ENCODE measurements at regions not wholly inside any gene's neighbourhood (a gene's known extent, or its start where the extent isn't known, plus 50 kb on each side); places are given as distances from the start of the nearest gene placed in this dataset.

GRCh38 chr6:8888468-8888867 is 453.1 kb upstream of the SLC35B3 start:
- Histone ChIP-seq H3K27me3 (ENCODE audit: control insufficient read depth, insufficient read depth, low read length) (no peaks in the 10 kb centered on the region), H3K18ac (ENCODE audit: low read depth, low read length) (no peak overlapping the region), H3K56ac (ENCODE audit: extremely low read depth, insufficient read depth, low read length) (no peak overlapping the region), H3K4ac (ENCODE audit: low read depth, low read length) (no peak overlapping the region), H3K4me2 (ENCODE audit: low read depth, low read length) (no peak overlapping the region), H2BK120ac (ENCODE audit: low read depth, low read length) (no peak overlapping the region), H2AK9ac (replicated peaks; ENCODE audit: low read depth, low read length, poor library complexity) (no peak overlapping the region), H2BK20ac (ENCODE audit: low read depth, low read length) (no peak overlapping the region), H3K4me3 (ENCODE audit: insufficient read depth, low read depth, low read length) (no peak overlapping the region), H4K91ac (ENCODE audit: insufficient read depth, low read depth, low read length) (no peak overlapping the region), H3K79me1 (ENCODE audit: low read depth in 1 of 2, low read length in 2 of 2) (no peaks in the 10 kb centered on the region), H3K9ac (ENCODE audit: low read depth, low read length) (no peak overlapping the region), H2BK15ac (ENCODE audit: low read depth, low read length) (no peak overlapping the region), H3K36me3 (ENCODE audit: control insufficient read depth, insufficient read depth, low read length) (no peaks in the 10 kb centered on the region), H4K5ac (ENCODE audit: low read depth, low read length) (no peak overlapping the region), H3K27ac (ENCODE audit: insufficient read depth, low read length) (no peak overlapping the region), H3K9me1 (ENCODE audit: insufficient read depth, low read length) (no peaks in the 10 kb centered on the region), H3K9me3 (ENCODE audit: control insufficient read depth, insufficient read depth, low read length) (peaks cover 5% of the 10 kb centered on the region), H4K8ac (ENCODE audit: low read depth in 2 of 2, low read length in 2 of 2) (no peak overlapping the region), H3K4me1 (ENCODE audit: control insufficient read depth, insufficient read depth, low read length) (no peaks in the 10 kb centered on the region), H3K14ac (replicated peaks; ENCODE audit: low read depth, low read length) (no peak overlapping the region), H2AFZ (replicated peaks; ENCODE audit: low read length, poor library complexity) (no peak overlapping the region), H4K20me1 (ENCODE audit: insufficient read depth, low read length) (no peaks in the 10 kb centered on the region), H3K23ac (ENCODE audit: low read depth, low read length) (no peak overlapping the region), H2BK5ac (ENCODE audit: low read depth, low read length, poor library complexity, severe bottlenecking) (no peak overlapping the region), H2AK5ac (ENCODE audit: low read depth, low read length) (no peak overlapping the region)
- ATAC-seq (ENCODE audit: low read depth) (no peak), DNase-seq (no peak)
- dilution Hi-C loops (cut with HindIII; ENCODE audit: low sequenced_read_pairs, unreplicated experiment) (no loop called here), intact Hi-C loops (cut with micrococcal nuclease) (no loop called here), in situ Hi-C loops (cut with MboI; ENCODE audit: low sequenced_read_pairs) (no loop called here)
- no peak for TF ChIP-seq CEBPB (IDR thresholded peaks at IDR 0.05; ENCODE audit: low read depth, low read length)
- no peak for TF ChIP-seq CHD1 (IDR thresholded peaks at IDR 0.05; ENCODE audit: low read depth, low read length)
- no peak for TF ChIP-seq FOS (IDR thresholded peaks at IDR 0.05; ENCODE audit: low read depth, low read length)
- TF ChIP-seq RFX5 (IDR thresholded peaks at IDR 0.05; ENCODE audit: low read depth, low read length), result no peak
- TF ChIP-seq RAD21 (IDR thresholded peaks at IDR 0.05; ENCODE audit: low read length), result no peak
- TF ChIP-seq CTCF (conservative IDR thresholded peaks at IDR 0.05; ENCODE audit: low read depth, low read length), result no peak
- no peak for TF ChIP-seq MAFK (IDR thresholded peaks at IDR 0.05; ENCODE audit: low read depth, low read length)
- no peak for TF ChIP-seq SMC3 (IDR thresholded peaks at IDR 0.05; ENCODE audit: low read depth, low read length)
- TF ChIP-seq RCOR1 (IDR thresholded peaks at IDR 0.05; ENCODE audit: insufficient replicate concordance, low read length), result no peak
- no peak for TF ChIP-seq POLR2A (IDR thresholded peaks at IDR 0.05; ENCODE audit: low read depth, low read length)
- no peak for TF ChIP-seq USF2 (IDR thresholded peaks at IDR 0.05; ENCODE audit: low read depth, low read length)
- TF ChIP-seq BHLHE40 (IDR thresholded peaks at IDR 0.05; ENCODE audit: low read depth, low read length), result no peak
- TF ChIP-seq NFE2L2 (IDR thresholded peaks at IDR 0.05; ENCODE audit: low read depth, low read length), result no peak
- no peak for TF ChIP-seq MAZ (IDR thresholded peaks at IDR 0.05; ENCODE audit: borderline replicate concordance, low read depth, low read length)
- no peak for TF ChIP-seq ELK1 (IDR thresholded peaks at IDR 0.05; ENCODE audit: borderline replicate concordance, low read depth, low read length)
- TF ChIP-seq MXI1 (IDR thresholded peaks at IDR 0.05; ENCODE audit: borderline replicate concordance, low read depth, low read length), result no peak
- CTCF ChIA-PET, result no interaction called here
- no CpG with 5 or more reads among the region's 3 CpGs for WGBS, 2 experiments (ENCODE audit: extremely low coverage in 2 of 2, insufficient read length in 1 of 2)
- no TSS peak for BruUV-seq (replicated peaks)
- POLR2A ChIA-PET (ENCODE audit: unreplicated experiment), result no interaction called here
